Erythroblast (primary cell): ENCODE measurements at regions not wholly inside any gene's neighbourhood (a gene's known extent, or its start where the extent isn't known, plus 50 kb on each side); places are given as distances from the start of the nearest gene placed in this dataset.

Source experiments
- GATA1 ChIP-seq: IDR thresholded peaks from 2 replicates; pipeline ENCODE4 v1.6.1; 2011; ENCODE audit warnings: low read depth, mild to moderate bottlenecking, control low read depth, low read length, moderate library complexity
- POLR2A ChIP-seq: IDR thresholded peaks from 2 replicates; pipeline ENCODE4 v1.6.1; 2011; ENCODE audit warnings: mild to moderate bottlenecking, low read length

- TF ChIP-seq POLR2A (no peak), GATA1 (no peak)
These were observed 801.1 kb upstream of the CXADR start for GRCh38 chr21:16711757-16712156.
